ENCODE measurements at regions not wholly inside any gene's neighbourhood (a gene's known extent, or its start where the extent isn't known, plus 50 kb on each side); places are given as distances from the start of the nearest gene placed in this dataset.
"Not testable (repeated sequence)": the region's sequence is repeated elsewhere in the genome, so short reads cannot be mapped to it uniquely, and the experiment has no call there.

GRCh38 chr22:12541412-12542170 lies 2986.4 kb upstream of the OR11H1 start:
- H4K20me1 ChIP-seq (ENCODE audit: insufficient read depth); RAD21 ChIA-PET (ENCODE audit: low non-redundant PET in 1 of 2, low total read pairs in 2 of 2, uncharacterized antibody in 2 of 2, unreplicated experiment in 2 of 2); H3K27me3 ChIP-seq (ENCODE audit: insufficient read depth, low read length); CTCF ChIA-PET; H3K4me3 ChIP-seq (replicated peaks in 1 of 2; ENCODE audit: low read depth in 1 of 2, low read length in 2 of 2); H3K27ac ChIP-seq (ENCODE audit: low read depth, low read length); BruUV-seq (replicated peaks); H3K4me2 ChIP-seq (ENCODE audit: low read length); POLR2A ChIA-PET; H3K4me1 ChIP-seq (ENCODE audit: control insufficient read depth in 1 of 2, insufficient read depth in 2 of 2, low read length in 2 of 2); DNase-seq (ENCODE audit: low read depth, low spot score); H3K79me2 ChIP-seq (ENCODE audit: insufficient read depth, low read length); H3K9ac ChIP-seq (ENCODE audit: low read length); H3K9me3 ChIP-seq (ENCODE audit: control insufficient read depth in 1 of 2, insufficient read depth in 1 of 2, low read depth in 1 of 2, low read length in 2 of 2); H2AFZ ChIP-seq (ENCODE audit: low read depth, low read length, poor library complexity, severe bottlenecking); intact Hi-C loops (cut with micrococcal nuclease); H3K36me3 ChIP-seq (ENCODE audit: control insufficient read depth in 1 of 2, insufficient read depth in 2 of 2, low read length in 2 of 2); ATAC-seq; H3K9me2 ChIP-seq (ENCODE audit: insufficient read depth): not testable (repeated sequence)

- ATAC-seq; RAD21 ChIA-PET (ENCODE audit: low non-redundant PET in 1 of 2, low total read pairs in 2 of 2, uncharacterized antibody in 2 of 2, unreplicated experiment in 2 of 2); POLR2A ChIA-PET; intact Hi-C loops (cut with micrococcal nuclease); H3K9ac ChIP-seq (ENCODE audit: low read length); H3K27ac ChIP-seq (ENCODE audit: low read depth, low read length); H3K36me3 ChIP-seq (ENCODE audit: control insufficient read depth in 1 of 2, insufficient read depth in 2 of 2, low read length in 2 of 2); H3K9me3 ChIP-seq (ENCODE audit: control insufficient read depth in 1 of 2, insufficient read depth in 1 of 2, low read depth in 1 of 2, low read length in 2 of 2); H4K20me1 ChIP-seq (ENCODE audit: insufficient read depth); H3K27me3 ChIP-seq (ENCODE audit: insufficient read depth, low read length); H3K4me1 ChIP-seq (ENCODE audit: control insufficient read depth in 1 of 2, insufficient read depth in 2 of 2, low read length in 2 of 2); H2AFZ ChIP-seq (ENCODE audit: low read depth, low read length, poor library complexity, severe bottlenecking); H3K9me2 ChIP-seq (ENCODE audit: insufficient read depth); H3K4me3 ChIP-seq (replicated peaks in 1 of 2; ENCODE audit: low read depth in 1 of 2, low read length in 2 of 2); H3K79me2 ChIP-seq (ENCODE audit: insufficient read depth, low read length); H3K4me2 ChIP-seq (ENCODE audit: low read length); DNase-seq (ENCODE audit: low read depth, low spot score); BruUV-seq (replicated peaks); CTCF ChIA-PET: not testable (repeated sequence)
These were observed 2974.6 kb upstream of the OR11H1 start for GRCh38 chr22:12553366-12553765.

GRCh38 chr22:12554648-12555192 lies 2973.3 kb upstream of the OR11H1 start:
- intact Hi-C loops (cut with micrococcal nuclease); ATAC-seq; H3K9me3 ChIP-seq (ENCODE audit: control insufficient read depth in 1 of 2, insufficient read depth in 1 of 2, low read depth in 1 of 2, low read length in 2 of 2); H4K20me1 ChIP-seq (ENCODE audit: insufficient read depth); H3K4me3 ChIP-seq (replicated peaks in 1 of 2; ENCODE audit: low read depth in 1 of 2, low read length in 2 of 2); H3K79me2 ChIP-seq (ENCODE audit: insufficient read depth, low read length); H3K4me2 ChIP-seq (ENCODE audit: low read length); H3K4me1 ChIP-seq (ENCODE audit: control insufficient read depth in 1 of 2, insufficient read depth in 2 of 2, low read length in 2 of 2); H3K27ac ChIP-seq (ENCODE audit: low read depth, low read length); H3K27me3 ChIP-seq (ENCODE audit: insufficient read depth, low read length); RAD21 ChIA-PET (ENCODE audit: low non-redundant PET in 1 of 2, low total read pairs in 2 of 2, uncharacterized antibody in 2 of 2, unreplicated experiment in 2 of 2); H3K9me2 ChIP-seq (ENCODE audit: insufficient read depth); H2AFZ ChIP-seq (ENCODE audit: low read depth, low read length, poor library complexity, severe bottlenecking); BruUV-seq (replicated peaks); DNase-seq (ENCODE audit: low read depth, low spot score); H3K9ac ChIP-seq (ENCODE audit: low read length); CTCF ChIA-PET; H3K36me3 ChIP-seq (ENCODE audit: control insufficient read depth in 1 of 2, insufficient read depth in 2 of 2, low read length in 2 of 2); POLR2A ChIA-PET: not testable (repeated sequence)

GRCh38 chr22:12571500-12571899 lies 2956.5 kb upstream of the OR11H1 start:
- BruUV-seq (replicated peaks); RAD21 ChIA-PET (ENCODE audit: low non-redundant PET in 1 of 2, low total read pairs in 2 of 2, uncharacterized antibody in 2 of 2, unreplicated experiment in 2 of 2); intact Hi-C loops (cut with micrococcal nuclease); H3K27ac ChIP-seq (ENCODE audit: low read depth, low read length); ATAC-seq; H3K79me2 ChIP-seq (ENCODE audit: insufficient read depth, low read length); H3K4me3 ChIP-seq (replicated peaks in 1 of 2; ENCODE audit: low read depth in 1 of 2, low read length in 2 of 2); H4K20me1 ChIP-seq (ENCODE audit: insufficient read depth); CTCF ChIA-PET; H3K36me3 ChIP-seq (ENCODE audit: control insufficient read depth in 1 of 2, insufficient read depth in 2 of 2, low read length in 2 of 2); DNase-seq (ENCODE audit: low read depth, low spot score); H2AFZ ChIP-seq (ENCODE audit: low read depth, low read length, poor library complexity, severe bottlenecking); H3K4me1 ChIP-seq (ENCODE audit: control insufficient read depth in 1 of 2, insufficient read depth in 2 of 2, low read length in 2 of 2); H3K9ac ChIP-seq (ENCODE audit: low read length); H3K9me3 ChIP-seq (ENCODE audit: control insufficient read depth in 1 of 2, insufficient read depth in 1 of 2, low read depth in 1 of 2, low read length in 2 of 2); H3K9me2 ChIP-seq (ENCODE audit: insufficient read depth); H3K27me3 ChIP-seq (ENCODE audit: insufficient read depth, low read length); POLR2A ChIA-PET; H3K4me2 ChIP-seq (ENCODE audit: low read length): not testable (repeated sequence)

All from HCT116 (cell line).